HG03280 (cell line): ENCODE measurements at regions not wholly inside any gene's neighbourhood (a gene's known extent, or its start where the extent isn't known, plus 50 kb on each side); places are given as distances from the start of the nearest gene placed in this dataset.

Experiments used
- ATAC-seq: cut with Tn5 transposase; IDR thresholded peaks from one replicate; pipeline ENCODE4 v1.9.1; 2021; ENCODE audit warnings: mild to moderate bottlenecking, moderate library complexity; ENCODE audit not compliant: unreplicated experiment

DNA sequence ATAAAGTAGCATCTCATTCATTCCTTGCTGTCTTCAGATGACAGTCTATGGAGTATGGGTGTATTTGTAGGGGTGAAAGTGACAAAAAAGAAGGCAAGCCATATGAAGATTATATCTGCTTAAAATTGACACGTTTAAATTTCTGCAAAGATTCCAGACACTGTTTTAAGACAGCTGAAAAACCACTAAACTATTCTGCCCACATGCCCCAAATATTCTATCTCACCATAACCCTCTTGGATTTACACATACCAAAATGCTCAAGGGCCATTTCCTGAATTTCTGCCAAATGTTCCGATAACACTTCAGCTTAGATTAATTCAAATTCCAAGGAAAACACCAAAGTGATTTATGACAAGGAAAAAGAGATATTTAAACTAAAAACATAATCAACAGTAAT is 99.9 kb upstream of the IL6 start:
- no peak for ATAC-seq

DNA sequence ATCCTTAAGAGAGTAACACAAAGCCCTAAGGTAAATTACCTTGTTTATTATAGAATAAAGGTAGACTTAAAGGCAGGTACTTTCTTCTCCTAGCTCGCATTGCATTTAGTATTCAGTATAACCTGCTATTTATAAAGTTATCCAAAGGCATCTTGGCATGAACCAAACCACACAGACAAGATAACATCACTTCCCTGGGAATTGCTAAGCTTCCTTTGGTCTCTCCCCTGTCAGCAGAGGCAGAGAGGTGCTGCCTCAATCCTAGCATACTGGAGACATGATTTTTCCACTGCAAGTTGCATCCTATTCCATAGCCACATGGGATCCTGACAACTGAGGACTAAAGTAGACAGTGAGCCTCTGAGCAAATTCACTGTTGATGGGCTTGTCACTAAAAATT is 101.7 kb upstream of the IL6 start:
- ATAC-seq, result no peak

DNA sequence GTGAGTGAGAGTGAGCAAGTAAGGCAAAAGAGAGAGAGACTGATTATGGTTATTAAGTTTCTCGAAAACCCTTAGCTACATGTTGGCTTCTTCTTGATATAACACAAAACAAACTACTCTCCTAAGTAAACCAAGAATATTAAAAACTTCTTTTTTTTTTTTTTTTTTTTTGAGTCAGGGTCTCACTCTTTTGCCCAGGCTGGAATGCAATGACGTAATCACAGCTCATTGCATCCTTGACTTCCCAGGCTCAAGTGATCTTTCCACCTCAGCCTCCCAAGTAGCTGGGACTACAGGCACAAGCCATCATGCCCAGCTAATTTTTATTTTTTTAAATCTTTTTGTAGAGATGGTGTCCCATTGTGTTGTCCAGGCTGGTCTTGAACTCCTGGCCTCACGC is 102.2 kb upstream of the IL6 start:
- no peak for ATAC-seq

- no peak for ATAC-seq
Observed at GRCh38 chr7:22622116-22622785, 104.7 kb upstream of the IL6 start.

- no peak for ATAC-seq
Observed at GRCh38 chr7:22618528-22618927, 108.5 kb upstream of the IL6 start.

GRCh38 chr7:22617166-22617565 is 109.8 kb upstream of the IL6 start:
- ATAC-seq, result no peak

- ATAC-seq, result no peak
Observed at GRCh38 chr7:22613496-22613895, 113.5 kb upstream of the IL6 start.

- ATAC-seq, result no peak
Observed at GRCh38 chr7:22612776-22613175, 112.8 kb upstream of the STEAP1B start.

GRCh38 chr7:22611758-22612079 is 111.7 kb upstream of the STEAP1B start:
- ATAC-seq, result no peak

DNA sequence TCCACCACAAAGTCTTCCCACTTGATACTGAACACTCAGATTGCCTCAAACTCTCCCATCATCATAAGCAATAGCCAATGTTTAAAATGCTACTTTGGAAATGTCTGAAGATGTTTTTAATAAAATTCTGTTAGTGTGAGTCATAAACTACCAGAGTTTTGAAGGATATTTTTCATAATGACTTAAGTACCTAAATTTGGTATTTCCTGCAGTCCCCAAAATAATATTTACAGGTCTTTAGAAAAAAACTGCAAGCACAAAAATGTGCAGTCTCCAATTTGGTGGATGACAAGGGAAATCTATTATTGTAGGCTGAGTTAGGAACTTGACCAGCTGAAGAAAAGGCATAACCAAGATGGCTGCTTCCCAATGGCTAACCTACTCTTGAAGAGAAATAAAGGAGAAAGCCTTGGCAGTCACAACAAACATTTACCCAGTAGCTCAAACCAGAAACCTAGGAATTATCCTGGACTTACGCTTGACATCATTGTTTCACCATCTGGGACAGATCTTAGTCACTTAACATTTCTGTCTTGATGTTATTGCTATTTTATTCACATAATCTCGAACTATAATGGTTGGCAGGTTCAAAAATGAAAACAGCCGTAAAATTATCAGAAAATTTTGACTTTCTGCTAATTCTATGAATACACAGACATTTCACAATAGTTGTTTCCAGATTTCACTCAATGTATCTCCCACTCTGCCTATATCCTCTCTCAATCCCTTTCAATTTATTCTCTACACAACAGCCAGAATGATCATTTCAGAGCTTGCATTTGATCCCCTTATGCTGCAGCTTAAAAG is 111.2 kb upstream of the STEAP1B start:
- no peak for ATAC-seq

DNA sequence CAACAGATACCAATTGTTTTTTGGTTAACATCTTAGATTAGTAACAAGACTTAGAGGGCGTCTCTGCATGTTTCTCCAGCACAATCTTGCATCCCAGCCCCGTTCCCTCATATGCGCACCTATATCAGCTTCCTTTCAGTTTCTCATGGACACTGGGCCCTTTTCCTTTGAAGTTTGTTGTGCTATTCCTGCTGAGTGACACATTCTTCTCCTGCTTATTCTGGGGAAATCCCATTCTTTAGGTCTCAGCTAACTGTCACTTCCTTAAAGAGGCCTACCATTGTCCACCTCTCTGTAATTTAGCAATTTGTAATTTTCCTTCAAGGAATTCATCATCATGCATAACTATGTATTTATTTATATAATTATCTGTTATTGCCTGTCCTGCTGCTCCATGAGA is 110.3 kb upstream of the STEAP1B start:
- ATAC-seq, result no peak

DNA sequence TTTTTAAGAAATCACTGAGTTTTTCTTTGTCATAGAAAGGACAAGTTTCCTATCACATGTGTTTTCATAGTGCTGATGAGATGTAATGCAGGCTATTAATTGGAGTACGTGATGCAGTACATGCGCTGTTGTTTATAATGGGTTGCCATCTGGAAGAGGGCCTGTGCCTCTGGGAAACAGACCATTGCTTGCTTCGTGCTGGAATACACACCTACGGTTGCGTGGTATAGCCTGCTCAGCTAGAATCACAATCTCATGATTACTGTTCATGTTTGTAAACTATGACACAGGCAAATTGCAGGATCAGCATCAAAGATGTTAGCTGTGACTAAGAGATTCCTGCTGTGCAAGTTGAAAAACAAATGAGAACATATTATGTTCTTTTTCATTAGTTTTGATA is 107.2 kb upstream of the STEAP1B start:
- ATAC-seq, result no peak

DNA sequence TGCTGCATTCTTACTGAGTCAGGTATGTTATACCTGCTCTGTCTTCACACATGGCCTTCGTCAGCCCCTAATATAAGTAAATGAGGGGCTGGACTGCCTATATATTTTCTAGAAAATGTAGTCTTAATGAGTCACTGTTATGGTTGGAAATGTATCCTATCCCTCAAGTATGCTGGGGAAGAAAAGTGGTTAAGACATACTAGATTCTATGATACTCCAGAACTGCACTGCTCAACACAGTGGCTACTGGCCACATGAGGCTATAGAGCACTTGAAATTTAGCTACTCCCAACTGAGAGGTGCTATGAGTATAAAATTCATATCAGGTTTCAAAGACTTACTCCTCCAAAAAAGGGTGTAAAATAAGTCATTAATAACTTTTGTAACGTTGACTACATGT is 104.3 kb upstream of the STEAP1B start:
- no peak for ATAC-seq

DNA sequence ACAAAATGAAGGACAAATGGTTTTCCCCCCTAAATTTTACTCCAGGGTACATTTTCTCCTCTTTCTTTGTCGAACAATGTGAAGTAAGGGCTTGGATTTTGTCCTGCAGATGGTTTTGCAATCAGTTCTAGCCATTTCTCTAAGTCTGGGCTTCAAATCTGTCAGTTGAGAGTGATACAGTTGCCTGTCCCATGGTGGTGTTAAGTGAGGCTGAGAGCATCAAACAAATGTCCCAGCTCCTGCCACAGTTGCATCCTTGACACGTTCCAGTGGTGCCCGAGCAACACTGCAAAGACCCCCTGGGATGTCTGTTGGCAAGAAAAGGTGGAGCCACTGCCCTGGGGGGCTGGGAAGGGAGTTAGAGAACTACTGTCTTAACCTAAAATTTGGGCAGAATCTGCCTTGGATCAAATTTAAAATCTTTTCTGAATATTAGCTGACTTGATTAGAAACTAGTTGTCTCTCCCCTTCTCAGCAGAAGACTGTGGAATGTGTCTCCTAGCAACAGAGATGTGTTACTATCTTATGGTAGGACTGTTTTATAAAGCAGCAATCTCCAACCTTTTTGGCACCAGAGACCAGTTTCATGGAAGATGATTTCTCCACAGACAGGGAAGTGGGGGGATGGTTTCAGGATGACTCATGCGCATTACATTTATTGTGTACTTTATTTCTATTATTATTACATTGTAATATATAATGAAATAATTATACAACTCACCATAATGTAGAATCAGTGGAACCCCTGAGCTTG is 102.0 kb upstream of the STEAP1B start:
- ATAC-seq, result no peak

- ATAC-seq, result no peak
Observed at GRCh38 chr7:22601408-22601807, 101.4 kb upstream of the STEAP1B start.

GRCh38 chr7:22601003-22601402 is 101.0 kb upstream of the STEAP1B start:
- no peak for ATAC-seq

- no peak for ATAC-seq
Observed at GRCh38 chr7:22598318-22598920, 98.4 kb upstream of the STEAP1B start.

DNA sequence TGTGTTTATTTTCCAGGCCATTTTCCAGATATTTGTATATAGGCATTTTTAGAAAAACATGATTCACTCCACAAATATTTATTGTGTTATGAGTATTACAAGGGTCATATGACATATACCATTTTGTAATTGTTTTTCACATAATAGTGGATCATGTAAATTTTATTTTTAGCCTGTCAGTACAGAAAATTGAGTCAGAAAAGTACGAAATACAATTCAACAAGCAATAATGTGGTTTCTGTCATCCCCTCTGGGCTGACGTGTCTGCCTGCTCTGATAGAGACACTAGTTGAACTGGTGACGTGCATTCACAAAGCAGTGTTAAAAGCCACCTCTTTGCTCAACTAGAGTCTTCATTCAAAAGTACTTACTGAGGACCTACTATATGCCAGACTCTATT is 97.9 kb upstream of the STEAP1B start:
- no peak for ATAC-seq

DNA sequence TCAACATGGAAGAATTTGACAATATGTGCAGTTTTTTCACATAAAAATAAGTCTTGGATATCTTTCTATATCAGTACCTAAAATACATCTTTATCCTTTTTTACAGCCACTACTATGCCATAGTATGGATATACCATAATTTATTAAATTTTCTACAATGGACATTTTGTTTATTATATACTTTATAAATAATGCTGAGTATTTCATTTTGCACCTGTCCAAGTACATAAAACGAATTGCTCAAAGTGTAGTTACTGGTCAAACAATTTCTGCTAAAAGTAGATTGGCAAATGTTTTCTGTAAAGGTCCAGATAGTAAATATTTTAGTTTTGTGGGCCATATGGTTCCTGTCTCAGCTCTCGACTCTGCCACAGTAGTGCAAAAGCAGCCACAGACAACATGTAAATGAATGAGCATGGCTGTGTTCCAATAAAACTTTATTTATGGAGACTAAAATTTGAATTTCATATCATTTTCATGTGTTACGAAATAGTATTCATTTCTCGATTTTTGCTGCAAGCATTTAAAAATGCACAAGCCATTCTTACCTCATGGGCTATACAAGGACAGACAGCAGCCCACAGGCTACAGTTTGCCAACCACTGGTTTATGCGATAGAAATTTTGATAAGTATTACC is 96.9 kb upstream of the STEAP1B start:
- no peak for ATAC-seq

DNA sequence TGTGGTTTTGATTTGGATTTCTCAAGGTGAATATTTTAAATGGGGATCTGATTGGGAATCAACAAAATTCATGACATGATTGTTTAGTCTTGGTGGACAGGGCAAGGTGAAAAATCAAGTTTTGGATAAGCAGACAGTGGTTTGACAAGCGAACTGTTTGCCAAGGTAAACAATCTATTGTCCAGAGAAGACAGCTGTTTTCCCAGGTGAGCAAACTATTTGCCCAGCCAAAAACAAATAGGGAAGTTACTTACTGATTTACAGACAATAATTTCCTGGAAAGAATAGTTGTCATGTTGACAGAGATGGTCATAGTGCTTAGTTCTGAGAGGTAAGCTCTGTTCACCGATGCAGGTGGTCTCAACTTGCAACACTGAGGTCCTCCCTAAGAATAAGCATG is 94.0 kb upstream of the STEAP1B start:
- no peak for ATAC-seq

- ATAC-seq, result no peak
Observed at GRCh38 chr7:22591271-22591670, 91.3 kb upstream of the STEAP1B start.
